ENCODE measurements at regions not wholly inside any gene's neighbourhood (a gene's known extent, or its start where the extent isn't known, plus 50 kb on each side); places are given as distances from the start of the nearest gene placed in this dataset.

- no peak for DNase-seq (ENCODE audit: low spot score)
- in situ Hi-C loops (cut with MboI; ENCODE audit: low sequenced_read_pairs, unreplicated experiment), result no loop called here
- no peak for TF ChIP-seq CTCF (IDR thresholded peaks at IDR 0.05; ENCODE audit: borderline replicate concordance, control extremely low read depth, extremely low read depth, insufficient read depth, missing control alignments)
These were observed 714.0 kb downstream of the DIAPH3 start for GRCh38 chr13:59449750-59450149.

DNA sequence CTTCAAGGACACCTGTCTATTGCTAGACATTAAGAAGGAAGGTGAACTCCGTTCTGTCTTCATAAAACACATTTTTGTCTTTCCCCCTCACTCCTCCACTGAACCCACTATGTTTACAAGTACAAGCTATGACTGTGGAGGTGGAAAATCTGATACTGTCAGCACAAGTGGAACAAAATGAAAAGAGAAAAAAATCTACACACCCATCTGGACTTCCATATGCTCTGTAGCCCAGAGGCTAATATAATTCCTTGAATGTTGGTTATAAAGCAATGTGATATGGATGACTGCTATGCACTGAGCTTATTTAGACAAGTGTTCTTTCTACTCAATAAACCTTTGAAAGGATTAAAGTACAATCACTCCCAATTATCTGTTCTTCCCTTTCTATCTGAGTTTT lies 713.5 kb downstream of the DIAPH3 start:
- TF ChIP-seq CTCF (IDR thresholded peaks at IDR 0.05; ENCODE audit: borderline replicate concordance, control extremely low read depth, extremely low read depth, insufficient read depth, missing control alignments), result no peak
- in situ Hi-C loops (cut with MboI; ENCODE audit: low sequenced_read_pairs, unreplicated experiment), result no loop called here
- DNase-seq (ENCODE audit: low spot score), result no peak

- no peak for DNase-seq (ENCODE audit: low spot score)
- in situ Hi-C loops (cut with MboI; ENCODE audit: low sequenced_read_pairs, unreplicated experiment), result no loop called here
- no peak for TF ChIP-seq CTCF (IDR thresholded peaks at IDR 0.05; ENCODE audit: borderline replicate concordance, control extremely low read depth, extremely low read depth, insufficient read depth, missing control alignments)
These were observed 712.5 kb downstream of the DIAPH3 start for GRCh38 chr13:59451236-59451635.

DNA sequence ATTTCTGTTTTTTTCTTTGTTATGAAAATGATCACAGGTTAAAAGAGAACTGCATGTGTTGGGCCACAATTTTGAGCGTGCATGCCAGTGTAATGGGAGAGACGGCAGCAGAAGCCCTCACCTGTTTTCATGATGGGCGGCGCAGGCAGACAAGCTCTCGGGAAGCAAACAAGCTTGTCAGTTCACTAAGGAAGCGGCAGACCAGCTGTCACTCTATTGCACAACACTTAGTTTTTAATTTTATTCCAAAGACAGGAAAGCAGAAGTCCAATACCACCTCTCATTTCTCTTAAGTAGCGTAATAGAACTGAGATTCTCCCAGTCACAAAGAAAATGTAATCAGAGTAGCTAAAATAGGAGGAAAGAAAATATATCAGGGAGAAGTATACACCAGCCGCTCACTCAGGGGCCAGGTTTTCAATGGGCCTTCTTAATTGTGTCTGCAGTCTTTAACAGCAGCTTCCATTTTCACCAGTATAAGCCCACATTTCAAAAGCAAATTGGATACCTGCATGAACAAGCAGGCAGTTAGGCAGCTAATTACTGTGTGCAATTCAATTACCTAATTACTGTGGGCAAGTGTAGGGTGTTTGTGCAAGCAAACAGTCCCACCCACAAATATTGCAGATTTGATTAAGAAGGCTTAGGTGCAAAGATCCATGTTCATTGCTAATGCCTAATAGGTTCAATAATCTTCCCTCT lies 711.4 kb downstream of the DIAPH3 start:
- TF ChIP-seq CTCF (IDR thresholded peaks at IDR 0.05; ENCODE audit: borderline replicate concordance, control extremely low read depth, extremely low read depth, insufficient read depth, missing control alignments), result no peak
- in situ Hi-C loops (cut with MboI; ENCODE audit: low sequenced_read_pairs, unreplicated experiment), result no loop called here
- DNase-seq (ENCODE audit: low spot score), result no peak

DNA sequence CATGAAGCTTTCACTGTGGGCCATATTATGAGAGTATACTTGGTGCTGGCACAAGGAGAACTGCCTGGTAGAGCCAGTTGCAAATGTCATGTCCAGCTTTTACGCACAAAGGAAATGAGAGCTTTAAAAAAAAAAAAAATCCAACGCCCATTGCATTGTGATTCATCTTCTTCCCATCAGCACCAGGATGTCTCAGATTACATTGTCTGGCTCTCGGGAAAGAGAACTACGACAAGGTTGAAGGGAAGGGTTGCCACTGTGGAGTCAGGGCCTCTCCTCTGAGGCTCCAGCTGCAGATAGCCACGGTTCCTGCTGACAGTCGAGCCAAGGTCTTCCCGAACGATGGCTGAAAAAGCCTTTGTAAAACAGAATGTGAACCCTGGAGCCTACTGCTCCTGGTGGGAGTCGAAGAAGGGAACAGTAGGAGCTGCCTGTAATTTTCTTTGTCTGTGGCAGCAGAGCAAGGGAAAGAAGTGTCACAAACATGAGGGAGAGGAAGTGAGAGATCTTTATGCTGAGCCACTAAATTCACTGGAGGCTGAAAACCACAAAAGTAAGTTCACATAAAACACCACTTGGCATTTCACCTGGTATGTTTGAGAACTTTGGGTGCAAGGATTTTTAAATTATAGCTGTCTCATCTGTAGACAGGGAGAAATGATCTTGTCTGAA lies 704.7 kb downstream of the DIAPH3 start:
- no peak for TF ChIP-seq CTCF (IDR thresholded peaks at IDR 0.05; ENCODE audit: borderline replicate concordance, control extremely low read depth, extremely low read depth, insufficient read depth, missing control alignments)
- in situ Hi-C loops (cut with MboI; ENCODE audit: low sequenced_read_pairs, unreplicated experiment), result no loop called here
- no peak for DNase-seq (ENCODE audit: low spot score)

DNA sequence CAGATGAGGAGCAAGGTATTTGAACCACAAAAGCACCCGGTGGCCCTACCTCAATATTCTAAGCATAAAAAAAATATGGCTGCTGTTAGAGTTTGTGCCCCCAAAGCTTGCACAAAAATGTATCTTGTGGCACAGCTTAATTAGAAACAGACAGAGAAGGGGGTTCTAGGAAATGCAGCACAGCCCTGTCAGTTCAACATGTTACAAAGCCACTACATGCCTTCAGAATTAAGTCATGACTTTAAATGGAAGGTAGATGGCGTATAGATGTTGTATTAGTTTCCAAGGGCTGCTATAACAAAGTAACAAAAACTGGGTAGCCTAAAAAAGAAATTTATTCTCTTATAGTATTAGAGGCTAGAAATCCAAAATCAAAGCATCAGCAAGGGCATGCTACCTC lies 703.8 kb downstream of the DIAPH3 start:
- in situ Hi-C loops (cut with MboI; ENCODE audit: low sequenced_read_pairs, unreplicated experiment), result no loop called here
- no peak for DNase-seq (ENCODE audit: low spot score)
- no peak for TF ChIP-seq CTCF (IDR thresholded peaks at IDR 0.05; ENCODE audit: borderline replicate concordance, control extremely low read depth, extremely low read depth, insufficient read depth, missing control alignments)
